HG03159 (cell line): ENCODE measurements at regions not wholly inside any gene's neighbourhood (a gene's known extent, or its start where the extent isn't known, plus 50 kb on each side); places are given as distances from the start of the nearest gene placed in this dataset.

ENCODE experiments used
- ATAC-seq: cut with Tn5 transposase; IDR thresholded peaks from one replicate; pipeline ENCODE4 v1.9.1; 2021; ENCODE audit warnings: mild to moderate bottlenecking, moderate library complexity; ENCODE audit not compliant: unreplicated experiment

- ATAC-seq: no peak
Measured at GRCh38 chr5:124287813-124288212, 458.6 kb downstream of the ZNF608 start.

DNA sequence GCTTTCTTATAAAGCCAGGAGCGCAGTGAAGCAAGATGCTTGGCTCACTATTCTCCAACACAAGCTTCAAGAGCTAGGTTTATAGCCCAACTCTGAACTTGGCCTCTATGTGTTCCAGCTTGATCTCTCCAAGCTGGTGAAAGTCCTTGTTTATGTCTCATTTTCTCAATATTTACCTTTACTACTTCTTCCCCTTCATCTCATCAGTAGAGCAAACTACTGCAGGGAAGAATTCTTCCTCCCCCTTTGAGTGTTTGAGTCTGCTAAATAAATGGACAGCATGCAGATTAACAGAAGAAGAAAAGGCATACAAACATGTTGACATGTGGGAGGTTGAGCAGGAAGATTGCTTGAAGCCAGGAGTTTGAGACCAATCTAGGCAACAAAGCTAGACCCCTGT lies 460.7 kb downstream of the ZNF608 start:
- no peak for ATAC-seq

GRCh38 chr5:124285071-124285470 lies 461.4 kb downstream of the ZNF608 start:
- ATAC-seq: no peak

DNA sequence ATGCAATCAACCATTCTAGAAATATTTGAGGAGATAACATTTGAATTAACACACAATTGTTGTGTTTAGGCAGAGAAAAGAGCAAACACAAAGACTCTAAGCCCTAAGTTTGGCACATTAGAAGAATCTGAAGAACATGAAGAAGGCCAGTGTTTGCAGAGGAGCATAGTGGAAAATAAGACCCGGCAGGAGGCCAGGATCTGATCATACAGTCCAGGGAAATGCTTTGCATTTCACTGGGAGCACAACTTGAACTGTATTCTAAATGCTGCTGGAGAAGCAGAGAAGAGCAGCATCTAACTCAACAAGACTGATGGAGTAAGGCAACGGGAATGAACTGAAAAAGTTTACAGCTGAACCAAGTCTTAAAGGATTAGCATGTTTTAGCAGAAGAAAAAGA lies 463.4 kb downstream of the ZNF608 start:
- ATAC-seq: no peak

GRCh38 chr5:124280079-124280478 lies 466.4 kb downstream of the ZNF608 start:
- no peak for ATAC-seq

GRCh38 chr5:124279146-124279876 lies 467.1 kb downstream of the ZNF608 start:
- no peak for ATAC-seq

DNA sequence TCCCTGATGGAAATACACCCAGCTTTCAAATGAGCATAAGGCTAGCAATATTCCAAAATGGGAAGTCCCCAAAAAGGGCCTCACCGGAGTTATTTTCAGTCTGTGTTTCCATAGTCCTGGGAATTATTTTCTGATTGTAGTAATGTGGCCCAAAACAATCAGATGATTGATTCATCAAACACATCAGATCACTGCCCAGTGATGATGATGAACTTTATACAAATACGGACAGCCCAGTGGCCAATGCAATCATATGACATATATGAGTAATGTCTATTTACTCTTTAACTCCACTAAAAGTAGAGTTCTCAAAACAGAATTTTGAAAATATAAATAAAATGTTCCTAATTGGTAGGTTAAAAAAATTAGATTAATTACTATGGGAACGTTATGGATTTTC lies 467.8 kb downstream of the ZNF608 start:
- no peak for ATAC-seq

GRCh38 chr5:124277767-124278545 lies 468.5 kb downstream of the ZNF608 start:
- no peak for ATAC-seq

GRCh38 chr5:124276166-124276565 lies 470.3 kb downstream of the ZNF608 start:
- no peak for ATAC-seq

DNA sequence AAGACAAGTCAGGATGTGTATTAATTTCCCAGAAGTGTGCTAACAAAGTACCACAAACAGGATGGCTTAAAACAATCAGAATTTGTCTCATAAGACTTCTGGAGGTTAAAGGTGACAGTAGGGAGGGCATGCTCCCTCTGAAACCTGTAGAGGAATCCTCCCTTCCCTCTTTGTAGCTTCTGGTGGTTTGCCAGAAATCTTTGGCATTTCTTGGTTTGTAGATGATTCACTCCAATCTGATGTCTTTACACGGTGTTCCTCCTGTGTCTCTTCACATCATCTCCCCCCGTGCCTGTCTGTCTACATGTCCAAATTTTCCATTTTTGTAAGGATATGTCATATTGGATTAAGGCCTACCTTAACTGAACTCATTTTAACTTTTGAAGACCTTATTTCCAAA lies 471.5 kb downstream of the ZNF608 start:
- no peak for ATAC-seq

- ATAC-seq: no peak
Measured at GRCh38 chr5:124264499-124264898, 481.9 kb downstream of the ZNF608 start.

DNA sequence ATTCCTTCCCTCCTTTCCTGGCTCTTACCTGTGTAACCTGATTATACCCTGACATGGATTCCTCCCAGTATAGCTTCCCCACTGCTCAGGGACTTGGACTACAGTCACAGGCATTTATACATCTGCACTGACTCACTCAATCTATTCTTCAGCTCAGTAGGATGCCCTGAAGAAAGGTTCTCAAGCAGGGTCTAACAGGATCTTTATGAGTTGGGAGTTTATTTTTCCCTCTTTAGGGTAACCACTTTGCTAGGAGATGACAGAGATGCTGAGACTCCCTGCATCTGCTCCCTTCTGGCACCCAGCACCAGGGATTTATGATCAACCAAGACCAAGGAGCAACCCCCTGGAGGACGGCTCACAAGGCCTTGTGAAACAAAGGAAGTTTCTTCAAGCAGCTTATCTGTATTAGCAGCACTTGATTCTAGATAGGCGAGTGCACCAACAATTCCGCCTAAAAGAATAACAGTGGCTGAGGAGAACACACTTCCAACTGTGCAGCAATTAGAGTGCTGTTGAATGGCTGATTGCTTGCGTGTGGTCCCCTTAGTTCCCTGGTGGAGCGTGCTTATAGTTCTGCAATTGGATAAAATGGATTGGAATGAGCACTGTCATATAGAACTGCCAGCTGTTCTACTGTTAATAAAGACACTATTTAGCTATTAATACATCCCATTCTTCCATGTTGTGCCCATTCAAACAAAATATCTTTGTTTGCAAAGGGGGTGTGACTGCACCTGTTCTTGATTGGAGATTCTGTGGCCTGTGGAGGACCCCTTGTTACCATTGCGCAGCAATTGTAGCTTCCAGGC lies 482.6 kb downstream of the ZNF608 start:
- no peak for ATAC-seq

- no peak for ATAC-seq
Measured at GRCh38 chr5:124262991-124263571, 483.4 kb downstream of the ZNF608 start.

- ATAC-seq: no peak
Measured at GRCh38 chr5:124262470-124262869, 484.0 kb downstream of the ZNF608 start.

GRCh38 chr5:124261848-124262247 lies 484.6 kb downstream of the ZNF608 start:
- no peak for ATAC-seq

GRCh38 chr5:124260921-124261515 lies 485.4 kb downstream of the ZNF608 start:
- no peak for ATAC-seq

DNA sequence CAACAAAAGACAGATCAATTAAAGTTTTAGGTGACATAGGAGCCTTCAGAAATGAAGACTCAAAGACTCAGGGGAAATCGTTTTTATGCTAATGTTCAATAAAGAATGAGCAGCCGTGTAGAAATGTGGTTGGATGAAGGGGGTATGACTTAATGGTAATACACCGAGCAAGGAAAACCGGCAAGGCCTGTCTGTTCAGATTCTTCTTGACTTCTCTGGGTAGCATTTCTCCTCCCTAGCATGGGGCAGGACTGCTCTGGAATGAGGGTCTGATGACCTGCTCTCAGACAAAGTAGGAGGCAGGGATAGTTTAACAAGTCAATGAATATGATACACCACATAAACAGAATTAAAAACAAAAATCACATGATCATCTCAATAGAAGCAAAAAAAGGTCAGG lies 487.4 kb downstream of the ZNF608 start:
- ATAC-seq: no peak

- ATAC-seq: no peak
Measured at GRCh38 chr5:124257048-124257447, 489.4 kb downstream of the ZNF608 start.

- ATAC-seq: no peak
Measured at GRCh38 chr5:124253203-124253810, 493.1 kb downstream of the ZNF608 start.

- no peak for ATAC-seq
Measured at GRCh38 chr5:124252747-124253146, 493.7 kb downstream of the ZNF608 start.
